GM19468 (cell line): ENCODE measurements at regions not wholly inside any gene's neighbourhood (a gene's known extent, or its start where the extent isn't known, plus 50 kb on each side); places are given as distances from the start of the nearest gene placed in this dataset.

Source experiments
- ATAC-seq: cut with Tn5 transposase; IDR thresholded peaks from one replicate; pipeline ENCODE4 v1.9.1; 2021; ENCODE audit warnings: mild to moderate bottlenecking, moderate library complexity, moderate number of reproducible peaks; ENCODE audit not compliant: unreplicated experiment; ENCODE audit errors: extremely low read depth

DNA sequence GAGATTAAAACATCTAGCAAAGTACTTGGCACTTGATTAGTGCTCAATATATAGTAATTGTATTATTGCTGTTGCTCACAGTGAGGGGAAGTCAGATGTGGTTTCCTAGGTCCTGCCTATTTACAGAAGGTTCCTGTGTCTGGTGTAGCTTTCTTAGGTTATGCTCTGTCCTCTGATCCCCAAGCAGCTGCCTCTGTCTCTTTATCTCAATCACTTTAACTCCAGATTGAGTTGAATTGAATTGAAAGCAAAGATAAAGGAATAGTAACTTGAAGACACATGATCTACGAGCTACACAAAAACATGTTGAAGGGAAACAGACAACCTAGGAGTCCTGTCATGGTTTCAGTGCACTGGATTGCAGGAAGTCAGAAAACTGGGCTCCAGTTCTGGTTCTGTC, 113.9 kb upstream of the ADAMTSL1 start:
- no peak for ATAC-seq

GRCh38 chr9:18361646-18362045, 112.3 kb upstream of the ADAMTSL1 start:
- ATAC-seq = no peak

- no peak for ATAC-seq
Observed at GRCh38 chr9:18362166-18362565, 111.8 kb upstream of the ADAMTSL1 start.

GRCh38 chr9:18362901-18363685, 110.9 kb upstream of the ADAMTSL1 start:
- ATAC-seq = no peak

- ATAC-seq = no peak
Observed at GRCh38 chr9:18365651-18366050, 108.3 kb upstream of the ADAMTSL1 start.

GRCh38 chr9:18366184-18366583, 107.8 kb upstream of the ADAMTSL1 start:
- ATAC-seq = no peak

GRCh38 chr9:18368206-18368605, 105.7 kb upstream of the ADAMTSL1 start:
- ATAC-seq = no peak

GRCh38 chr9:18371141-18371540, 102.8 kb upstream of the ADAMTSL1 start:
- ATAC-seq = no peak

- ATAC-seq = no peak
Observed at GRCh38 chr9:18371621-18372020, 102.3 kb upstream of the ADAMTSL1 start.

GRCh38 chr9:18379073-18379811, 94.7 kb upstream of the ADAMTSL1 start:
- no peak for ATAC-seq

DNA sequence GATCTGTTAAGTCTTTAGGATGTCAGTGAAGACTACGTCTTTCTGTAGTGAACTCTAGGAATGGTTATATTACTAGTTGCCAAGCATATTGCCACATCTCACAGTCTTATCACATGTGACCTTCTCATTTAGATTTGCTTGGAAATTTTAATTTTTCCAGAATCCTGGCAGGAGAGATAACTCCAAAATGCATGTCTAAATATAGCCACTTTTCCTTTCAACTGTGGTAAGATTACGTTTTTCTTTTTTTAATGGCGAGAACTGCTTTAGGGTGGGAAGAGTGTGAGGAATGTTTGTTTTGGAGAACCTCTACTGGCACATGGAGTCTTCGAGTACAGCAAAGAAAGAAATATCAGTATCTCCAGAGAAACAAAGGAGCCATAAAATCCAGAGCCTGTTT, 91.7 kb upstream of the ADAMTSL1 start:
- no peak for ATAC-seq

DNA sequence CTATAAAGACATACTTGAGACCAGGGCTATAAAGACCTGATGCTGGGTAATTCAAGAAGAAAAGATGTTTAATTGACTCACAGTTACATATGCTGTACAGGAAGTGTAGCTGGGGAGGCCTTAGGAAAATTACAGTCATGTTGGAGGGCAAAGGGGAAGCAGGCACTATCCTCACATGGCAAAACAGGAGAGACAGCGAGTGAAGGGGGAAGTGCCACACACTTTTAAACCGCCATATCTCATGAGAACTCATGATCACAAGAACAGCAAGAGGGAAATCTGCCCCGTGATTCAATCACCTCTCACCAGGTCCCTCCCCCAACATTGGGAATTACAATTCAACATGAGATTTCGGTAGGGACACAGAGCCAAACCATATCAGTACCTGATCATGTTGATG, 89.9 kb upstream of the ADAMTSL1 start:
- ATAC-seq = no peak

- no peak for ATAC-seq
Observed at GRCh38 chr9:18385696-18386490, 88.1 kb upstream of the ADAMTSL1 start.

GRCh38 chr9:18390393-18390792, 83.6 kb upstream of the ADAMTSL1 start:
- ATAC-seq = no peak

DNA sequence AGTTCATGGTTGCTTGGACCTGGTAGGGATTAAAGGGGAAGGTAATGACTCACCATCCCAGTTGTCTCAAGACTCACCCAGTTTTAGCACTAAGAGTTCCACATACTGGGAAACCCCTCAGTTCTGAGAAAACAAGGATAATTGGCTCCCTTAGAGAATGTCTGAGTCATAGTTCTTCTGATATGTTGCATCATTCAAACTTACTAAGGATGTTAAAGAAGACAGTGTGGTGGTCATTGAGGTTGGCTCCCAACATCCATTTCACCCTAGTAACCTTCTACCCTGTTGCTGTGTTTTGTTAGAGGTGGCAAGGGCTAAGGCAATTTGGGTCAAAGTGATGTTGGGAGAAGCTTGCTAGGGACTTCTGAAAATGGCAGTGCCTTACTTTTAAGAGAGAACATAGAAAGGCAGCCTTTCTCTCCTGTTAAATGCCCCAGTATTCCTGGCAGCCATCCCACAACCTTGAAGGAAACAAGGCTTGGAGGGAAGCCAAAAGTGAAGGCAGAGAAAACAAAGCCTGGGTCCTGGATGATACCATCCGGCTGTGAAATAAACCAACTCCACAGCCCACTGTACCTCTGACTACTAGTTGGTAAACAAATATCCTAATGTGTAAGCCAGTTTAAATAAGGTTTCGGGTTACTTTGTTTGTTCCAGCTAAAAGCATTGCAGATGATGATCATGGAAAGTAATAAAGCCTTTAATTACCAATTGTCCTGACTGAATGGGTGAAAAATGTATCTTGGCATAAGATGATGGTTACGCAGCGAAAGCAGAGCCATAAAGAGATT, 80.4 kb upstream of the ADAMTSL1 start:
- no peak for ATAC-seq

GRCh38 chr9:18394847-18395351, 79.1 kb upstream of the ADAMTSL1 start:
- ATAC-seq = no peak

DNA sequence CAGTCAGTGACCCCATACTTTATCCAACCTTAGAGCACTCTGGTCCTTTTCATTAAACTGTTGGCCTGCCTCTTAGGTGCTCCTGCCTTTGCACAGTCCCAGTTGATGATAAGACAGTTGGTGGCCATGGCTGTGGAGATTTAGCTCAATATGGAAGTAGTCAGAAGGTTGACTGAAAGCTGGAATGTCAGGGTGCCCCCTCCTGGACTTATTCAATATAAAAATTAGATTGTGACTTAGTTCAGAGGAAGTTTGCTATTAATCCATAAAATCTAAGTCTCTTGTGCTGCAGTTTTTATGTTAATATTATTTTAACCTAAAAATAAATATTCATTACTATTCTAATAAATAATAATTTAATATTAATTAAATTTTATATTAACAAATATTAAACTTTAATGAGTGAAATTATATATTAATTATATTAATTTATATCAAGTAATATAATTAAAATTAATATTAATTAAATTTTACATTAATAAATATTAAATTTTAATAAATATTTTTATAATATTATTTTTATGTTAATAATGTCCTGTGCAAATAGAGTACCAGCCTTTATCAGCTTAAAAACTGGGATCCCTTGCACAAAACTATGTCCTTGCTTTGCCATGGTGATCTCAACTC, 77.7 kb upstream of the ADAMTSL1 start:
- no peak for ATAC-seq

DNA sequence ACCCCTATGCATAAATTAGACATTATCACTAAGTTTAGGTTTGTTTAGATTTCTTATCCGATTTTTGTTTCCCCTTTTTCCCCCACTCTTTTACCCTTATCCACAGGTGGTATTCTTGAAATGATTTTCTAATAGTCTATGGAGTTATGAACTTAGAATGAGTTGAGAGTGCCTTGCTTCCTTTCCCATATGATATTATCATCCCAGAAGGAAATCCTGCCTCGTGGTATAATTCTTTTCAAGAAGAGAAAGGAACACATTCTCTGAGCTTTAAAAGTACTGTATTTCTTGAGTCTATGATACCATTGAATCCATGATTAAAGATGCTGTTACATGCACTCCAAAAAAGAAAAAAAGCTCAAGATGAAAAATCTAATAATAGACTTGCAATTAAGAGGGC, 76.9 kb upstream of the ADAMTSL1 start:
- ATAC-seq = no peak

DNA sequence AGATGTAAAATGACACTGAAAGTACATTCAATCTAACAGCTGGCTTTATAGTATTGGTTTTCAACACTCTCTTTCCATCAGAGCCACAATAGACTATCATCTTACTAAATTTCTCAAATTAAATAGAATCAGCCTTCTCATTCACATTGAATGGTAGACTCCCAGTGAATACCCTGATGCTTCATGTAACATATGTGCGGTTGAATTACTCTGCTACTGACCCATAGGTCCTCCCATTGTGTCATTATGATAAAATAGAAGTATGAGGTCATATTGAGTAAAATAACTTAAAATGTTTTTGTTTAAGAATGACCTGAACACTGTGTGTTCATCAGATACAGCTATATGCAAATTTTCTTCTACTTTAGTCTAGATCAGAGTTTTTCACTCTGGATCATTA, 75.9 kb upstream of the ADAMTSL1 start:
- ATAC-seq = no peak
